ENCODE measurements at regions not wholly inside any gene's neighbourhood (a gene's known extent, or its start where the extent isn't known, plus 50 kb on each side); places are given as distances from the start of the nearest gene placed in this dataset.

DNA sequence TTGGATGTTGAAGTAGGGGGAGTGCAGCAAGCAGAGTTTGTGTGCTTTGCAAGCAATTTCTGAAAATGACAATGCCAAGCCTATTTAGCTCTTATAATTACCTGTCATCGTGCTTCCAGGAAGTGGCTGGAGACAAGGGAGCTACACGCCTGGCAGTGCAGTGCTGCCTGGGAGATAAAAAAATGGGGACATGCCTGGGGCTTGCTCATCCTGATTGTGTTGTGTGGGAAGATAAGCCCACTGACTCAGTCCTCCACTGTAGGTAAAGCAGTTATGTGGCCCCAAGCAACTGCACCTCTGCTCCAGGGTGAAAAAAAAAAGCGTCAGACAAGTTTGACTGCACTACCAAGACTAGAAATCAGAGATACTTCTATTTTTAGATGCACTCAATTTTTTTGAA, 396.9 kb upstream of the NXPH2 start:
- Histone ChIP-seq H3K9me1 (replicated peaks; ENCODE audit: control insufficient read depth, extremely low read depth, insufficient read depth, low read length) (no peaks in the 10 kb centered on the region), H3K4me2 (ENCODE audit: insufficient read depth, low read length) (no peak overlapping the region), H4K20me1 (replicated peaks; ENCODE audit: control insufficient read depth, extremely low read depth, insufficient read depth, low read length) (no peaks in the 10 kb centered on the region), H3K9me3 (replicated peaks; ENCODE audit: control insufficient read depth, insufficient read depth, low read length) (no peaks in the 10 kb centered on the region), H3K27ac (ENCODE audit: insufficient read depth, low read depth, low read length) (no peak overlapping the region), H3K9ac (replicated peaks; ENCODE audit: extremely low read depth, insufficient read depth, low read length) (no peak overlapping the region), H3K27me3 (ENCODE audit: control insufficient read depth in 2 of 2, insufficient read depth in 2 of 2, low read length in 2 of 2) (no peaks in the 10 kb centered on the region), H3K36me3 (ENCODE audit: control insufficient read depth in 2 of 2, extremely low read depth in 1 of 2, insufficient read depth in 2 of 2, low read length in 2 of 2) (no peaks in the 10 kb centered on the region), H2AFZ (ENCODE audit: low read depth, low read length) (no peak overlapping the region), H3K4me3 (replicated peaks in 1 of 3; ENCODE audit: insufficient read depth in 1 of 3, low read depth in 1 of 3, low read length in 3 of 3) (no peak overlapping the region), H3K79me2 (ENCODE audit: control insufficient read depth, insufficient read depth, low read length) (no peaks in the 10 kb centered on the region), H3K4me1 (ENCODE audit: control insufficient read depth, extremely low read depth, insufficient read depth, low read length) (no peaks in the 10 kb centered on the region)
- no TSS peak for BruUV-seq (replicated peaks)
- dilution Hi-C loops (cut with MboI; ENCODE audit: extremely low pct_ligation_motif_present, low sequenced_read_pairs) (no loop called here), intact Hi-C loops (cut with micrococcal nuclease) (no loop called here)
- no peak for TF ChIP-seq GATA2 (IDR thresholded peaks at IDR 0.05; ENCODE audit: insufficient read depth, insufficient read length, low read depth, low read length)
- no peak for TF ChIP-seq MAX (IDR thresholded peaks at IDR 0.05; ENCODE audit: insufficient read depth, insufficient read length)
- TF ChIP-seq FOS (IDR thresholded peaks at IDR 0.05; ENCODE audit: borderline replicate concordance, insufficient read depth, low read length): no peak
- no peak for TF ChIP-seq POLR2A (IDR thresholded peaks at IDR 0.05; ENCODE audit: low read depth, low read length)
- no peak for TF ChIP-seq JUN (IDR thresholded peaks at IDR 0.05; ENCODE audit: borderline replicate concordance, insufficient read depth, insufficient read length, low read depth)
- no peak for FAIRE-seq
- POLR2A ChIA-PET: no interaction called here
- no peak for DNase-seq (ENCODE audit: low read depth, low spot score)
- CTCF ChIA-PET: no interaction called here

DNA sequence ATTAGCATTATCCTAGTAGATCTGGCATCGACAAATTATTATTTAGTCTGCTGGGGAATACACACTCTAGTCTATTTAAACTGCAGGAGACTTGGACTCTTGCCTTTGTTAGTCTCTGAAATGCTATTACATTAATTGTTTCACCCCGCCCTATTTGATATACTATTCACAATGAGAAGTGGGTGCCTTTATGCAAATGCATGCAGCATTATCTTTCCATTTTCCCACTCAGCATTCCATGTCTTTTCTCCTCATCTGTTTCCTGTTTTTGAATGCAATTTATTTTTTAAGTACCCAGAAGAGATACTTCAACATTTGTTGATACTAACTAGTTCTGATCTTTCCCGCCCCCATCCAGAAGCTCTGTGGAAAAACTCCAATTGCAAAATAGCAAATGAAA, 395.3 kb upstream of the NXPH2 start:
- Histone ChIP-seq H3K9me3 (replicated peaks; ENCODE audit: control insufficient read depth, insufficient read depth, low read length) (no peaks in the 10 kb centered on the region), H3K4me1 (ENCODE audit: control insufficient read depth, extremely low read depth, insufficient read depth, low read length) (no peaks in the 10 kb centered on the region), H3K9ac (replicated peaks; ENCODE audit: extremely low read depth, insufficient read depth, low read length) (no peak overlapping the region), H3K4me3 (replicated peaks in 1 of 3; ENCODE audit: insufficient read depth in 1 of 3, low read depth in 1 of 3, low read length in 3 of 3) (no peak overlapping the region), H3K27ac (ENCODE audit: insufficient read depth, low read depth, low read length) (no peak overlapping the region), H2AFZ (ENCODE audit: low read depth, low read length) (no peak overlapping the region), H3K4me2 (ENCODE audit: insufficient read depth, low read length) (no peak overlapping the region), H3K79me2 (ENCODE audit: control insufficient read depth, insufficient read depth, low read length) (no peaks in the 10 kb centered on the region), H3K27me3 (ENCODE audit: control insufficient read depth in 2 of 2, insufficient read depth in 2 of 2, low read length in 2 of 2) (no peaks in the 10 kb centered on the region), H3K9me1 (replicated peaks; ENCODE audit: control insufficient read depth, extremely low read depth, insufficient read depth, low read length) (no peaks in the 10 kb centered on the region), H4K20me1 (replicated peaks; ENCODE audit: control insufficient read depth, extremely low read depth, insufficient read depth, low read length) (no peaks in the 10 kb centered on the region), H3K36me3 (ENCODE audit: control insufficient read depth in 2 of 2, extremely low read depth in 1 of 2, insufficient read depth in 2 of 2, low read length in 2 of 2) (no peaks in the 10 kb centered on the region)
- intact Hi-C loops (cut with micrococcal nuclease) (no loop called here), dilution Hi-C loops (cut with MboI; ENCODE audit: extremely low pct_ligation_motif_present, low sequenced_read_pairs) (no loop called here)
- FAIRE-seq (no peak), DNase-seq (ENCODE audit: low read depth, low spot score) (no peak)
- TF ChIP-seq GATA2 (IDR thresholded peaks at IDR 0.05; ENCODE audit: insufficient read depth, insufficient read length, low read depth, low read length): no peak
- no peak for TF ChIP-seq POLR2AphosphoS5 (IDR thresholded peaks at IDR 0.05; ENCODE audit: insufficient read depth, low read depth, low read length)
- TF ChIP-seq, protein P1, sequence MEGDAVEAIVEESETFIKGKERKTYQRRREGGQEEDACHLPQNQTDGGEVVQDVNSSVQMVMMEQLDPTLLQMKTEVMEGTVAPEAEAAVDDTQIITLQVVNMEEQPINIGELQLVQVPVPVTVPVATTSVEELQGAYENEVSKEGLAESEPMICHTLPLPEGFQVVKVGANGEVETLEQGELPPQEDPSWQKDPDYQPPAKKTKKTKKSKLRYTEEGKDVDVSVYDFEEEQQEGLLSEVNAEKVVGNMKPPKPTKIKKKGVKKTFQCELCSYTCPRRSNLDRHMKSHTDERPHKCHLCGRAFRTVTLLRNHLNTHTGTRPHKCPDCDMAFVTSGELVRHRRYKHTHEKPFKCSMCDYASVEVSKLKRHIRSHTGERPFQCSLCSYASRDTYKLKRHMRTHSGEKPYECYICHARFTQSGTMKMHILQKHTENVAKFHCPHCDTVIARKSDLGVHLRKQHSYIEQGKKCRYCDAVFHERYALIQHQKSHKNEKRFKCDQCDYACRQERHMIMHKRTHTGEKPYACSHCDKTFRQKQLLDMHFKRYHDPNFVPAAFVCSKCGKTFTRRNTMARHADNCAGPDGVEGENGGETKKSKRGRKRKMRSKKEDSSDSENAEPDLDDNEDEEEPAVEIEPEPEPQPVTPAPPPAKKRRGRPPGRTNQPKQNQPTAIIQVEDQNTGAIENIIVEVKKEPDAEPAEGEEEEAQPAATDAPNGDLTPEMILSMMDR (IDR thresholded peaks at IDR 0.05; ENCODE audit: extremely low read depth in 1 of 2, insufficient read depth in 1 of 2, low read depth in 1 of 2, low read length in 2 of 2): no peak
- no peak for TF ChIP-seq EZH2 (IDR thresholded peaks at IDR 0.05; ENCODE audit: borderline replicate concordance, low read depth, low read length, severe bottlenecking)
- no peak for TF ChIP-seq POLR2A (IDR thresholded peaks at IDR 0.05; ENCODE audit: low read depth, low read length)
- TF ChIP-seq JUN (IDR thresholded peaks at IDR 0.05; ENCODE audit: borderline replicate concordance, insufficient read depth, insufficient read length, low read depth): no peak
- TF ChIP-seq MAX (IDR thresholded peaks at IDR 0.05; ENCODE audit: insufficient read depth, insufficient read length): no peak
- no peak for TF ChIP-seq FOS (IDR thresholded peaks at IDR 0.05; ENCODE audit: borderline replicate concordance, insufficient read depth, low read length)
- TF ChIP-seq MYC (IDR thresholded peaks at IDR 0.05; ENCODE audit: low read depth, low read length): no peak
- POLR2A ChIA-PET: no interaction called here
- CTCF ChIA-PET: no interaction called here
- BruUV-seq (replicated peaks): no TSS peak
